HG03060 (cell line): ENCODE measurements at regions not wholly inside any gene's neighbourhood (a gene's known extent, or its start where the extent isn't known, plus 50 kb on each side); places are given as distances from the start of the nearest gene placed in this dataset.
"Not testable (repeated sequence)": the region's sequence is repeated elsewhere in the genome, so short reads cannot be mapped to it uniquely, and the experiment has no call there.

Experiments
- ATAC-seq: cut with Tn5 transposase; IDR thresholded peaks from one replicate; pipeline ENCODE4 v1.9.1; 2021; ENCODE audit warnings: low read depth, moderate number of reproducible peaks; ENCODE audit not compliant: unreplicated experiment

GRCh38 chr6:114865506-114865905, 522.7 kb upstream of the HS3ST5 start:
- ATAC-seq, result not testable (repeated sequence)

- no peak for ATAC-seq
Observed at GRCh38 chr6:114863610-114864009, 520.8 kb upstream of the HS3ST5 start.

GRCh38 chr6:114862819-114863218, 520.0 kb upstream of the HS3ST5 start:
- ATAC-seq, result no peak

DNA sequence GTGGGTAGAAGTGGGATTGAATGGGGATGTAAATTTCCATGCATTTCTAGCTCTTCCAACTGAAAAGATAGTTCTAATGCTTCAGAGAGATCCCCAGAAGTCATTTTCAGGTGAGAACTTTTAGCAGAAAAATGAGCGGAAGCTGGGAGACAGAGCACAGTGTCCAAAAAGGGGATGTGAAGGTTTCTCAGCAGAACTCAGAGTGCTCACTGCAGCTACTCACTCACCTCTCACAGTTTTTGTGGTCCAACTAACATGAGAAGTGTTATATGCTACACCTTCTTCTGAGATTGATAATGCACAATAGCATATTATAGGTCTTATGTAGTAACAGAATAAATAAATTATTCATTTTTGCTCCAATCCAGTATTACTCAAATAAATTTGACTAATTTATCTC, 519.2 kb upstream of the HS3ST5 start:
- ATAC-seq, result no peak

- no peak for ATAC-seq
Observed at GRCh38 chr6:114844359-114844758, 501.5 kb upstream of the HS3ST5 start.

- ATAC-seq, result no peak
Observed at GRCh38 chr6:114839019-114839418, 496.2 kb upstream of the HS3ST5 start.

DNA sequence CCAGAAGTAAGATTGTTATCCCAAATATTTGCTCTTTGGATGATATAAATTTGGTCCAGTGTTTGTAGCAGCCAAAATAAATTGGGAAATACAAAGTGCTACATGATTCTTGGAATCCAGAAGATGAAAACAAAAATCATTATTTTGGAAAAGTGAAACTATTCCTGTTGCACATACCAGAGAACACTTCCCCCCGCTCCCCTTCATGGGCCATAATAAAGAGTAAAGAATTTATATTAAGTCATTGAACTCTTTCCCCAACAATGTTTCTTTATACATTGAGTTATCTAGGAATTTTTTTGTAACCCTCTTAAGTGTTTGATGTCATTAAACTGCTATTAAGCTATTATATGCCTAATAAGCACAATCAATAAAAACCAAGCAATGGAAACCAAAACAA, 490.4 kb upstream of the HS3ST5 start:
- no peak for ATAC-seq

DNA sequence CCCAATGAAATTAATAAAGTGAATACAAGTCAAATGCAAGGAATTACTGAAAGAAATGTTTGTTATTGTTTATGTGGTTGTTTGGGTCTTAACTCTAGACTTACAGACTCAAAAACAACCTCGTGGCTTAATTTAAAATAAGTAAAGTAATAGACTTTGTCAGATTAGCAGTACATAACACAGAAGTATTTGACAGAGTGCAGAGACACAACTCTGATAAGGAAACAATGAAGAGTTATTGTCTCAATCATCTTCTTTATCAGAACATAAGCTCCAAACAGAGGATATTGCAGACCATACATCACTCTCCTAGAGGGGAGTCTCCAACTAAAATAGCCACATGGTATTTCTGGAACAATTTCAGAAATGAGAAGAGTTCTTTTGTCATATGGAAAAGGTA, 487.7 kb upstream of the HS3ST5 start:
- ATAC-seq, result no peak

DNA sequence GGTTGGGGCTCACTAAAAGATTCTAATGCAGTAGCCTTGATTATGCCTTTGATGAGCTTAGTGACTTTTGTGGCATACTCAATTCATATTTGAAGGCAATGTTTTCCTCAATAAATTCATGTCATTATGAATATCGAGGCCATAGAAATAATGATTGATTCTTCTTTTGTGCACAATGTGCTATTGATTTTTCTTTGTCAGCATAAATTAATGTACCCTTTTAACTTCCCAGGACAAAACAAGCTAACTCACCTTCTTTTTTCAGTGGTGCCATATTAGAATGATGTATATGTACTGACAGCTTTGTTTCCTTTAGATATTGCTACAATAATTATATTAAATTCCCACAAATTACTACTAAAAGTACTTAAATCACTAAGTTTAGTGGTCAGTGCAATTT, 484.3 kb upstream of the HS3ST5 start:
- ATAC-seq, result no peak

DNA sequence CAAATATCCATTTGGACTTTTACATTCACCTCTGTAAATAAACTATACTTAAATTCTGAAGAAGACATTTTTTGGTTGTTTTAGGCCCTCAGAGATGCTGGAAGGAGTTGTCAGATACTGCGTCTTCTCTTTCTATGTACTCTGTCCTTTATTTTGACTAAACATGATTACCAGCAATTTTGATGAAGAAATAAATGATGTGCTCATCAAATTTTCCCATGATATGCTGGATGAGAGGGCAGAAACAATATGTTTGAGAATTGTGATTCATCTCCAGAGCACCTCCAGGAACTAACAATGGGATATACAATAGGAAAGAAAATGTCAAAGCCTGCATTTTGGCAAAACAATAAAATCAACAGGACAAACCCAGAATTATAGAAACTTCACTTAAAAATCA, 481.6 kb upstream of the HS3ST5 start:
- ATAC-seq, result no peak

GRCh38 chr6:114816678-114817077, 473.9 kb upstream of the HS3ST5 start:
- no peak for ATAC-seq

- no peak for ATAC-seq
Observed at GRCh38 chr6:114810468-114810867, 467.6 kb upstream of the HS3ST5 start.

GRCh38 chr6:114805426-114805825, 462.6 kb upstream of the HS3ST5 start:
- not testable (repeated sequence) for ATAC-seq

GRCh38 chr6:114796576-114796975, 453.8 kb upstream of the HS3ST5 start:
- ATAC-seq, result no peak

- ATAC-seq, result no peak
Observed at GRCh38 chr6:114793428-114793827, 450.6 kb upstream of the HS3ST5 start.

DNA sequence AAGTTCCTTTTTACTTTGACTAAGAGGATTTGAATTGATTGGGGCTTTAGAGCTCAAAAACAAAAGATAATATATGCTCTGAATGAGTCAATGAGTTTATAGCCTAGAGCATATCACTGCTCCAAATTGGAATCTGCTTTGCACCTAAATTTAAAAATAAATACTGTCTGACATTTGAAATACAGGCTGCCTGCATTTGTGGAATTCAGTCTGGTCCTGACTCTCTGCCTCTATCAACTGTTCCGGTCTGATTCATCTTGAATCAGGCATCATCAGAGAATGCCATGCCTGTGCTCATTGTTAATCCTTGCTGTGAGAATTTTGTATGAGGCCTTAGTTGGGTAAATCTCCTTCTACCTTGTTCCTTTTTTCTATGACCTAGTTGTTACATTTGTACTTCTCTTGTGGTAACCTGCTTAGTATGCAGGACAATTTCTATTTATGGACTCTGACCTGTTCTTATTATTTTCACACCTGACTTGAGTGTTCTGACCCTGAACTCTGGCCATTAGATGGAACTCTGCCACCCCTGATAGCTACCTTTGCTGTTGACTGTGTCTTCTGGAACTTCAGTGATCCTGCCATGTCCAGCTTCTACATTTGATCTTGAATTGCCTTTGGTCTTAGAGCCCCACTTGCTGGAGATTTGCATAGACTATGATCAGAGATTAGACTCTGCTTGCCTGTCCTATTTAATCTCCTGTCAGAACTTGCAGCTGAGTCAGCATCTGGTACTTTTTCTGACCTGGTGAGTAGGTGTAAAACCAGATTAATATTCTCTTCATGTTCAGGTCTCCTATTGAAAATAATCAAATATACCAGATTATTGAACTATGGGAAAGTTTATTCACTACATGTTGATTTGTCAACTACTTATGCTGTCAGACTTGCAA, 442.7 kb upstream of the HS3ST5 start:
- no peak for ATAC-seq

- ATAC-seq, result no peak
Observed at GRCh38 chr6:114783783-114784182, 441.0 kb upstream of the HS3ST5 start.

- no peak for ATAC-seq
Observed at GRCh38 chr6:114783083-114783482, 440.3 kb upstream of the HS3ST5 start.

- ATAC-seq, result no peak
Observed at GRCh38 chr6:114764866-114765265, 422.0 kb upstream of the HS3ST5 start.

- no peak for ATAC-seq
Observed at GRCh38 chr6:114762145-114762544, 419.3 kb upstream of the HS3ST5 start.

DNA sequence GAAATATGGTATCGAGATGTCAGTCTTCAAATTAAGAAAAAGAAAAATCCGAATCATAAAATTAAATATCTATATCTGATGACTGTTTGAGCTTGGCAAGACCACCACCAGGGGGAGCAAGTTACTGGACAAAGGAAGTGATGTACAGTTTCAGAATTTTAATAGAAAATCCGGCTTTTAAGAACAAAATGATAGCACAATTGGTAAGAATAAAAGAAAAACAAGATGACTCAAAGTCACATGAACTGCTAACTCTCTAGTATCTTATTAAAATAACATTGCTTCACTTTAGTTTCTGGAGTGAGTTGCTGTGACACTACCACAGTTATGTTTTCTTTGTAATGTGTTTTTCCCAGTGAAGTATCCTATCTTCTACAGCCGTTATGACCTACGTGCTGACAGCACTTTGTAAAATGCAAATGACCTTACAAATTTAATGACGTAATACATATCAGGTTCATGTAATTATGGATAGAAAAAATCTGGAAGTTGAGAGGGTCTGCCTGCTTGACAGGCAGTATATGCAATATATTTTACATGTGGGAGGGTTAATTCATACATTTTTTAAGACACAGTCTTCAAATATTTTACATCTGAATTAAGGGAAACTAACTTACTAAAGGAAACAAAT, 405.3 kb upstream of the HS3ST5 start:
- ATAC-seq, result peak; percentile 49

- no peak for ATAC-seq
Observed at GRCh38 chr6:114740547-114740946, 397.7 kb upstream of the HS3ST5 start.
